Activated CD4-positive, alpha-beta T cell treated with anti-CD3 and anti-CD28 coated beads, Interleukin-2, Interleukin-6, amounts not matched to agents 100 ng/mL and 50 ng/mL, durations not matched to agents 16 hours and 8 hours (primary cell): ENCODE measurements at regions not wholly inside any gene's neighbourhood (a gene's known extent, or its start where the extent isn't known, plus 50 kb on each side); places are given as distances from the start of the nearest gene placed in this dataset.

Experiments
- DNase-seq: peaks from one replicate; pipeline ENCODE4 v3.0.0-alpha.2; 2020

GRCh38 chr19:46945694-46946489 lies 73.7 kb upstream of the NPAS1 start:
- no peak for DNase-seq

- no peak for DNase-seq
Observed at GRCh38 chr19:46946611-46947238, 72.9 kb upstream of the NPAS1 start.

- no peak for DNase-seq
Observed at GRCh38 chr19:46947866-46948265, 71.8 kb upstream of the NPAS1 start.

- peak; percentile 39 for DNase-seq
Observed at GRCh38 chr19:46950526-46951170, 69.0 kb upstream of the NPAS1 start.

GRCh38 chr19:46951171-46951986 lies 68.3 kb upstream of the NPAS1 start:
- peak; percentile 52 for DNase-seq

- no peak for DNase-seq
Observed at GRCh38 chr19:46952874-46953273, 66.8 kb upstream of the NPAS1 start.

- DNase-seq = no peak
Observed at GRCh38 chr19:46953955-46954501, 65.6 kb upstream of the NPAS1 start.

- no peak for DNase-seq
Observed at GRCh38 chr19:46954502-46954992, 65.1 kb upstream of the NPAS1 start.

GRCh38 chr19:46954993-46955812 lies 64.4 kb upstream of the NPAS1 start:
- DNase-seq = peak; percentile 80

- DNase-seq = peak; percentile 47
Observed at GRCh38 chr19:46955813-46956371, 63.7 kb upstream of the NPAS1 start.

GRCh38 chr19:46958532-46958931 lies 61.1 kb upstream of the NPAS1 start:
- DNase-seq = peak; percentile 61

- DNase-seq = no peak
Observed at GRCh38 chr19:46959894-46960556, 59.6 kb upstream of the NPAS1 start.

GRCh38 chr19:46962030-46962570 lies 57.5 kb upstream of the NPAS1 start:
- no peak for DNase-seq

- DNase-seq = peak; percentile 67
Observed at GRCh38 chr19:46963093-46963734, 56.4 kb upstream of the NPAS1 start.

- peak; percentile 60 for DNase-seq
Observed at GRCh38 chr19:46967578-46968032, 52.0 kb upstream of the NPAS1 start.
